ENCODE measurements at regions not wholly inside any gene's neighbourhood (a gene's known extent, or its start where the extent isn't known, plus 50 kb on each side); places are given as distances from the start of the nearest gene placed in this dataset.

DNA sequence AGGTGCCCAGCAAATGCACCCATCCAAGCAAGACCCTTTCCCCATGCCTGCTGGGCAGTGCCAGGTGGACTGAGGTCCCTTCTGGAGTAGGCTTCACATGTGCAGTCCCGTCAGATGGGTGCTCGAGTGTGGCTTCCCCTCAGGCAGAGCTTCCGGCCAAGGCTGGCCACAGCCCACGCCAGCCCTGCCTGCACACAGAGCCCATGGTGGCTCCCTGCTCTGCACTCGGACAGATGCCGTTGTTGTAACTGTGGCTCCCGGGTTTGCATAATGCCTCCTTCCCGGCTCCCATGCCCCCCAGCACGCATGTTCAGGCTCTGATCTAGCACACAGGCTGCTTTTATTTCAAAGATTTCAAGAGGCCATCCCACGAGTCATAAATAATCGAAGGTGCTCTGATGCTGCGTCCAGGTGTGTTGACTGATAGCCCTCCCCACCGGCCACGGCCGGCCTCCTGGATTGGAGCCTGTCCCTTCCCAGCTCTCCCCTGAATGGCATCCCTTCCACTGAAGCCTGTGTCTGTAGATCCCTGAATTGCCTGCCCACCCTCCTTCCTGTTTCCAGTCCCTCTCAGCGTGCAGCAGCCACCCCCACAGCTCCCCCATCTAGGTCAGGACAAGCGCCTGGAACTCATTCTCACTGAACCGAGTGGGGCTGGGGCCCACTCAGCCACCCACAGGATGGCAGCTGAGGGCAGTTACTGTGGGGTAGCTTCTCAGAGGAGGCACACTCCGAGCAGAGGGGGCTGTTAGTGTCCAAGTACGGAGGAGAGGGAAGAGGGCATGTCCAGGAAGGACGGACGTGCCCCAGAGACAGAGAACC, 100.0 kb upstream of the LINGO1 start:
- TF ChIP-seq, protein P1, sequence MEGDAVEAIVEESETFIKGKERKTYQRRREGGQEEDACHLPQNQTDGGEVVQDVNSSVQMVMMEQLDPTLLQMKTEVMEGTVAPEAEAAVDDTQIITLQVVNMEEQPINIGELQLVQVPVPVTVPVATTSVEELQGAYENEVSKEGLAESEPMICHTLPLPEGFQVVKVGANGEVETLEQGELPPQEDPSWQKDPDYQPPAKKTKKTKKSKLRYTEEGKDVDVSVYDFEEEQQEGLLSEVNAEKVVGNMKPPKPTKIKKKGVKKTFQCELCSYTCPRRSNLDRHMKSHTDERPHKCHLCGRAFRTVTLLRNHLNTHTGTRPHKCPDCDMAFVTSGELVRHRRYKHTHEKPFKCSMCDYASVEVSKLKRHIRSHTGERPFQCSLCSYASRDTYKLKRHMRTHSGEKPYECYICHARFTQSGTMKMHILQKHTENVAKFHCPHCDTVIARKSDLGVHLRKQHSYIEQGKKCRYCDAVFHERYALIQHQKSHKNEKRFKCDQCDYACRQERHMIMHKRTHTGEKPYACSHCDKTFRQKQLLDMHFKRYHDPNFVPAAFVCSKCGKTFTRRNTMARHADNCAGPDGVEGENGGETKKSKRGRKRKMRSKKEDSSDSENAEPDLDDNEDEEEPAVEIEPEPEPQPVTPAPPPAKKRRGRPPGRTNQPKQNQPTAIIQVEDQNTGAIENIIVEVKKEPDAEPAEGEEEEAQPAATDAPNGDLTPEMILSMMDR (IDR thresholded peaks at IDR 0.05), result no peak
- TF ChIP-seq POLR2A (IDR thresholded peaks at IDR 0.05), result no peak

Data from heart left ventricle (tissue), 13 donors.